H1 (cell line): ENCODE measurements at regions not wholly inside any gene's neighbourhood (a gene's known extent, or its start where the extent isn't known, plus 50 kb on each side); places are given as distances from the start of the nearest gene placed in this dataset.

Experiments
- CHD7 ChIP-seq: fragments of 300-600 bp; sonication (generic); IDR thresholded peaks from 2 replicates; pipeline ENCODE4 v1.7.1; 2012; ENCODE audit warnings: low read length, moderate library complexity, mild to moderate bottlenecking, inconsistent platforms; ENCODE audit not compliant: insufficient replicate concordance

- no peak for TF ChIP-seq CHD7
These were observed 127.1 kb upstream of the VIPR2 start (continued) for GRCh38 chr7:159271781-159272180.
